ENCODE measurements at regions not wholly inside any gene's neighbourhood (a gene's known extent, or its start where the extent isn't known, plus 50 kb on each side); places are given as distances from the start of the nearest gene placed in this dataset.

DNA sequence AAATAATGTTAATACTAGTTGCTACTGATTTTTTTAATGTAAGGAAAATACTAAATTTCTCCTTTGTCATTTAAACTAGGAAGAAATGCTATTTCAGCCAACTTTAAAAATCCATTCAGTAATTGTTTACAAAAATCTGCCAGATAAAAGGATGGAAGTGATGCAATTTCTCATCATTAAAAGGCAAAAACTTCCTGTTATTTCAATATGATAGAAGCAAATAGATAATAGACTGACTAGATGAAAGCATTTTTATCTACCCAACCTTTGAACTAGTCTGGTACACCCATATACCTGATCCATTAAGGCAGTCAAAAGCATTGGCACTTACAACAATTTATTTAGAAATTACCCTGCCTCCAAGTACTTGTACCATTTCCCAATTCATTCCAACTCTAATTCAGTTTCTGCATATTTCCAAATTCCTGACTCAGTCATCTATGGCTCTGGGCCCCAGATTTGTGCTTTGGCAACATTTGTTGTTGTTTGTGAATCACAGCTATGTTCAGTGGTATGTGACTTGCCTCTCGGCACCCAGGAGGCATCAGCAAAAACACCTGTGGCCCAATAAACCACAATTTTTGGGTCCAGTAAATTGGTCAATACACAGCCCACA lies 482.6 kb upstream of the SEMA3A start:
- Histone ChIP-seq H3K79me2 (no peaks in the 10 kb centered on the region), H3K27me3 (no peaks in the 10 kb centered on the region), H3K4me3 (no peak overlapping the region), H3K4me2 (no peak overlapping the region), H4K20me1 (ENCODE audit: insufficient read depth, poor library complexity, severe bottlenecking) (no peaks in the 10 kb centered on the region), H3K9me3 (ENCODE audit: low read depth) (no peaks in the 10 kb centered on the region), H3K36me3 (replicated peaks; ENCODE audit: insufficient read depth, low read depth) (no peaks in the 10 kb centered on the region), H3K4me1 (ENCODE audit: insufficient read depth) (no peaks in the 10 kb centered on the region), H3K9me2 (replicated peaks; ENCODE audit: insufficient read depth) (no peaks in the 10 kb centered on the region), H3K27ac (no peak overlapping the region), H2AFZ (no peak overlapping the region)
- TF ChIP-seq EZH2phosphoT487 (IDR thresholded peaks at IDR 0.05; ENCODE audit: low read depth, severe bottlenecking, unreplicated experiment) (no peak), EZH2 (IDR thresholded peaks at IDR 0.05; ENCODE audit: borderline replicate concordance) (no peak)
- TF ChIP-seq, protein P1, sequence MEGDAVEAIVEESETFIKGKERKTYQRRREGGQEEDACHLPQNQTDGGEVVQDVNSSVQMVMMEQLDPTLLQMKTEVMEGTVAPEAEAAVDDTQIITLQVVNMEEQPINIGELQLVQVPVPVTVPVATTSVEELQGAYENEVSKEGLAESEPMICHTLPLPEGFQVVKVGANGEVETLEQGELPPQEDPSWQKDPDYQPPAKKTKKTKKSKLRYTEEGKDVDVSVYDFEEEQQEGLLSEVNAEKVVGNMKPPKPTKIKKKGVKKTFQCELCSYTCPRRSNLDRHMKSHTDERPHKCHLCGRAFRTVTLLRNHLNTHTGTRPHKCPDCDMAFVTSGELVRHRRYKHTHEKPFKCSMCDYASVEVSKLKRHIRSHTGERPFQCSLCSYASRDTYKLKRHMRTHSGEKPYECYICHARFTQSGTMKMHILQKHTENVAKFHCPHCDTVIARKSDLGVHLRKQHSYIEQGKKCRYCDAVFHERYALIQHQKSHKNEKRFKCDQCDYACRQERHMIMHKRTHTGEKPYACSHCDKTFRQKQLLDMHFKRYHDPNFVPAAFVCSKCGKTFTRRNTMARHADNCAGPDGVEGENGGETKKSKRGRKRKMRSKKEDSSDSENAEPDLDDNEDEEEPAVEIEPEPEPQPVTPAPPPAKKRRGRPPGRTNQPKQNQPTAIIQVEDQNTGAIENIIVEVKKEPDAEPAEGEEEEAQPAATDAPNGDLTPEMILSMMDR (IDR thresholded peaks at IDR 0.05; ENCODE audit: poor library complexity), result no peak
- no peak for DNase-seq (ENCODE audit: low spot score)
- WGBS (ENCODE audit: low lambda C conversion rate, missing lambda C conversion rate), result 80% methylated on average over 1 of the region's 1 CpG

DNA sequence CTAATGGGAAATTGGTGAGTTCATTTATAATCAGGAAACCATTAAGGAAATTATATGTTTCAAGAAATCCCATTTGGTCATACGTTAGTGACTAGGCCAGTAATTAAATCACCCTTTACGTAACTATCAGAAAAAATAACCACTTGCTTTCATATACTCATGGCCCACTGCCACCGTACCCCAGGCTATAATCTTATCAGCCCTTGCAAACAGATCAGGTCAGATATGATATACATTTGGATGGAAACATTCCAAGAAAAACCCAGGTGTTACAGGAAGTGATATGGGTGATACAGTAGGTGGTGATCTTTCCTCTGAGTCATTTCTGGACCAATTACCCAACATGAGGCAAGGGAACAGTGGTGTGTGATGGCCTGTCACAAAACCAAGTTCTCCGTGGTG lies 481.0 kb upstream of the SEMA3A start:
- no peaks in the 10 kb centered on the region for H3K79me2 ChIP-seq
- H3K9me2 ChIP-seq (replicated peaks; ENCODE audit: insufficient read depth), result no peaks in the 10 kb centered on the region
- no peaks in the 10 kb centered on the region for H3K27me3 ChIP-seq
- TF ChIP-seq EZH2phosphoT487 (IDR thresholded peaks at IDR 0.05; ENCODE audit: low read depth, severe bottlenecking, unreplicated experiment) (no peak), EZH2 (IDR thresholded peaks at IDR 0.05; ENCODE audit: borderline replicate concordance) (no peak)
- TF ChIP-seq, protein P1 (IDR thresholded peaks at IDR 0.05; ENCODE audit: poor library complexity), result no peak
- H3K9me3 ChIP-seq (ENCODE audit: low read depth), result no peaks in the 10 kb centered on the region
- H3K4me2 ChIP-seq, result no peak overlapping the region
- no peak overlapping the region for H3K4me3 ChIP-seq
- H2AFZ ChIP-seq, result no peak overlapping the region
- H4K20me1 ChIP-seq (ENCODE audit: insufficient read depth, poor library complexity, severe bottlenecking), result no peaks in the 10 kb centered on the region
- H3K36me3 ChIP-seq (replicated peaks; ENCODE audit: insufficient read depth, low read depth), result no peaks in the 10 kb centered on the region
- no peak overlapping the region for H3K27ac ChIP-seq
- 70% methylated on average over 4 of the region's 4 CpGs for WGBS (ENCODE audit: low lambda C conversion rate, missing lambda C conversion rate)
- H3K4me1 ChIP-seq (ENCODE audit: insufficient read depth), result no peaks in the 10 kb centered on the region
- DNase-seq (ENCODE audit: low spot score), result no peak

DNA sequence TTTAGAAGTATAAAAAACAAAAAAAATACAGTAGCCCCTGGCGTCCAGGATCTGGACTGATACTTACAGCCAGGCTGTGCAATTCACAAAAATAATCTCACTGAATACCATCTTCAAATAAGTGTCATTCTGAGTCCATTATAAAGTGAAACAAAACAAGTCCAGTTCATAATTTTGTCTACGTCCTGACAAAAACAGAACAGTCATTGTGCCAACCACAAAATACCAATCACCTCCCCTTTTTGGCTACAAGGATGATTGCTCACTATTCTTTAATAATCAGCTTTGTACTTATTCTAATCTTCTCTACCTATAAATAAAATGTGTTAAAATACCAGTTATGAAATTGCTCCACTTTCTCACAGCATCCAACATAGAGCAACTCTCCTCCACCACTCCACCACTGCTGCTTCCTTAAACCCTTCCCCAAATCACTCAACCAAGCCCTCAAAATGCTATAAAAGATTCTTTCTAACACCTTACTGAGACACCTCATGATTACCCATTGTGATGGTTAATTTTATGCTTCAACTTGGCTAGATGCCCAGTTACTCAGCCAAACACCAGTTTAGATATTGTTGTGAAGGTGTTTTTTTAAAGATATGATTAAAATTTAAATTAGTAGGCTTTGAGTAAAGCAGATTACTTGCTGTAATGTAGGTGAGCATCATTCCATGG lies 479.8 kb upstream of the SEMA3A start:
- Histone ChIP-seq H2AFZ (no peak overlapping the region), H3K4me3 (no peak overlapping the region), H3K9me3 (ENCODE audit: low read depth) (no peaks in the 10 kb centered on the region), H3K27ac (no peak overlapping the region), H4K20me1 (ENCODE audit: insufficient read depth, poor library complexity, severe bottlenecking) (no peaks in the 10 kb centered on the region), H3K4me1 (ENCODE audit: insufficient read depth) (no peaks in the 10 kb centered on the region), H3K27me3 (no peaks in the 10 kb centered on the region), H3K79me2 (no peaks in the 10 kb centered on the region), H3K9me2 (replicated peaks; ENCODE audit: insufficient read depth) (no peaks in the 10 kb centered on the region), H3K36me3 (replicated peaks; ENCODE audit: insufficient read depth, low read depth) (no peaks in the 10 kb centered on the region), H3K4me2 (no peak overlapping the region)
- TF ChIP-seq, protein P1 (IDR thresholded peaks at IDR 0.05; ENCODE audit: poor library complexity), result no peak
- TF ChIP-seq EZH2 (IDR thresholded peaks at IDR 0.05; ENCODE audit: borderline replicate concordance) (no peak), EZH2phosphoT487 (IDR thresholded peaks at IDR 0.05; ENCODE audit: low read depth, severe bottlenecking, unreplicated experiment) (no peak)
- no peak for DNase-seq (ENCODE audit: low spot score)
- 87% methylated on average over 2 of the region's 2 CpGs for WGBS (ENCODE audit: low lambda C conversion rate, missing lambda C conversion rate)
